Epithelial cell of esophagus (primary cell): ENCODE measurements at regions not wholly inside any gene's neighbourhood (a gene's known extent, or its start where the extent isn't known, plus 50 kb on each side); places are given as distances from the start of the nearest gene placed in this dataset.
A peak's percentile ranks its signal among the peaks of the same experiment; 100 is the strongest.

Experiments
- DNase-seq: peaks from one replicate; pipeline ENCODE4 v3.0.0; 2010; ENCODE audit warnings: low read depth
- H3K4me3 ChIP-seq: 2 replicates; pipeline ENCODE4 v1.5.1; 2011; ENCODE audit warnings: mild to moderate bottlenecking, low read length, control low read depth
- TF ChIP-seq, protein P1 (sequence below): IDR thresholded peaks from 2 replicates; pipeline ENCODE4 v1.5.1; 2011; ENCODE audit warnings: low read depth, mild to moderate bottlenecking, low read length, control low read depth, inconsistent platforms; ENCODE audit not compliant: insufficient read depth; ENCODE audit errors: missing control alignments

DNA sequence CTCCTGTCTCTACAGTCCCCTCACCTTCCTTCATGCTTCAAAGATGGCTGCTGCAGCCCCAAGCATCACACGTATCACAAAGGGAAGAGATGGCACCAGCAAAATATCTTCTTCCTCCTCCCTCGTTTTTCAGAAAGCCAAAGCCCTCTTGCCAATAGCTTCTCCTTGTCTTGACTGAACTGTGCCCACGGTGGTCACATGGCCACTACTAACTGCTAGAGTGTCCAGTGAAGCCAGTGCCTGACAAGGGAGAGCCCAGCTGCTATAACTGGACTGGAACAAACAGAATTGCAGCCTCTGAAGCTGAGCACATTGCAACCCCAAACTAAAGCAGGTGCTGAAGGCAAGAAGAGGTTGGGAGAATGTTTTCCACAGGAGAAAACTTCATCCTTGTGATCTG lies 120.8 kb upstream of the RET start:
- no peak overlapping the region for H3K4me3 ChIP-seq
- TF ChIP-seq, protein P1, sequence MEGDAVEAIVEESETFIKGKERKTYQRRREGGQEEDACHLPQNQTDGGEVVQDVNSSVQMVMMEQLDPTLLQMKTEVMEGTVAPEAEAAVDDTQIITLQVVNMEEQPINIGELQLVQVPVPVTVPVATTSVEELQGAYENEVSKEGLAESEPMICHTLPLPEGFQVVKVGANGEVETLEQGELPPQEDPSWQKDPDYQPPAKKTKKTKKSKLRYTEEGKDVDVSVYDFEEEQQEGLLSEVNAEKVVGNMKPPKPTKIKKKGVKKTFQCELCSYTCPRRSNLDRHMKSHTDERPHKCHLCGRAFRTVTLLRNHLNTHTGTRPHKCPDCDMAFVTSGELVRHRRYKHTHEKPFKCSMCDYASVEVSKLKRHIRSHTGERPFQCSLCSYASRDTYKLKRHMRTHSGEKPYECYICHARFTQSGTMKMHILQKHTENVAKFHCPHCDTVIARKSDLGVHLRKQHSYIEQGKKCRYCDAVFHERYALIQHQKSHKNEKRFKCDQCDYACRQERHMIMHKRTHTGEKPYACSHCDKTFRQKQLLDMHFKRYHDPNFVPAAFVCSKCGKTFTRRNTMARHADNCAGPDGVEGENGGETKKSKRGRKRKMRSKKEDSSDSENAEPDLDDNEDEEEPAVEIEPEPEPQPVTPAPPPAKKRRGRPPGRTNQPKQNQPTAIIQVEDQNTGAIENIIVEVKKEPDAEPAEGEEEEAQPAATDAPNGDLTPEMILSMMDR, result no peak
- DNase-seq, result no peak

DNA sequence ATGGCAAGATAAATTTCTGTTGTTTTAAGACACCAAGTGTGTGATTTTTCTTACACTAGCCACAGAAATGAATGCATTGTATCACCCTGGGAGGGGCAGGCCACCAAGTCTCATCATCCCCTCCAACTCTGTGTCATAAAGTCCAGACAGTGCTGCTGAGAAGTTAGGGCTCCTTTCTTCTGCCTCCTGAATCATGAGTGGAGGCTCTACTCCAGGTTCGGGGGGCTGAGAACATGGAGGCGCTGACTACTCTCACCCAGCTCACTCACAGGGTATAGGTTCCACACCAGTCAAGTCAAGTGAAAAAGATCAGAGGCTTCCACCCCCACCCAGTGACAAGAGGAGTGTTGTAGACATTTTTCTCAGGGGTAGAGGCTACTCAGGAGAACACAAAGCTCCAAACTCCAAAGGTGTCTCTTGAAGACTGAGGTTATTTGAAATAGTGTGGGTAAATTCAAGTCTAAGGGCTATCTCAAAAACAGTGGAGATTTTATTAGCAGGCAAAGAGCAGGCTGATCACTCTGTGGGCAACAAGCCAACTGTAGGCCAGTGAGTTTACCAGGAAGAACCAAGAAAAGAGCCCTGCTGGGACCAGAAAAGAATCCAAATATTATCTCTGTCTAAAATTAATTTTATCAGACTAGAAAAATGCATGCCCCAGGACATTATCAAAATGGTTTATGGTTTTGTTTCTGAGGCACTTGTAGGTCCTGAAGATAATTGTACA lies 118.6 kb upstream of the RET start:
- H3K4me3 ChIP-seq, result no peak overlapping the region
- TF ChIP-seq, protein P1, result no peak
- no peak for DNase-seq

DNA sequence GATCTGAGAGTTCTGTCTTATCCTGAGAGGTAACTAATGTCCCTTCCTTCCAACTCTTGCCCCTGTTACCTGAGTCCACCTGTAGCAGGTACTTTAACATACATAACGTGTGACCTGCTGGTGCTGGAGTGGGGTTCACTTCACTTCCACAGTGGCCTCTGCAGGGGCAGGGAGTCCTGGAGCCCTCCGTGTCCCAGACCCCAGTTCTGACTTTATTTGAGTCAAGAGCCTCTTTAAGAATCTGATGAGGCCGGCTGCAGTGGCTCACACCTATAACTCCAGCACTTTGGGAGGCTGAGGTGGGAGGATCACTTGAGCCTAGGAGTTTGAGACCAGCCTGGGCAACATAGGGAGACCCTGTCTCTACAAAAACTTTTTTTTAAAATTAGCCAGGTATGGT lies 117.0 kb upstream of the RET start:
- TF ChIP-seq, protein P1, result no peak
- H3K4me3 ChIP-seq, result no peak overlapping the region
- no peak for DNase-seq

DNA sequence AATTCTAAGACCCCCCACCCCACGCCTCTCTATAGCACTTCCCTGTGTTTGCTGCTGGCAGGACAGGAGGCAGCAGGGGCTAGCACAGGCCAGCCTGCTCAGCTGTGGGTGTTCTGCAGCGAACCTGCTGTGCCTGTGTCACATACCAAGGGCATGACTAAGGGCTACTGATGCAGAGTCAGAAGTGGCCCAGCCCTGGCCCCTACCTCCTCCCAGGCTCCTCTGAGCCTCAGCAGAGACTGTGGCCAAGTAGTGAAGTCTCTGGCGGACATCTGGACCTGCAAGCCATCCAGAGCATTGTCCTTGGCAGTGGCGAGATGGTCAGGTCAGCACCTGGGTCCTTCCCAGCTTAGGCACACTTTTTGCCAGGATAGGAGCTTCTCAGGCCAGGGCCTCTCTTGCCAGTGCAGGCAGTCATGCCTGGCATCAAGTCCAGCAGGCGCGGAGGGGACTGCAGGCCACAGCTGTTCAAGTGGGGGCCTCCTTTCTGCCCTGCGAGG lies 116.3 kb upstream of the RET start:
- no peak overlapping the region for H3K4me3 ChIP-seq
- peak; percentile 47 for DNase-seq
- TF ChIP-seq, protein P1, result no peak

DNA sequence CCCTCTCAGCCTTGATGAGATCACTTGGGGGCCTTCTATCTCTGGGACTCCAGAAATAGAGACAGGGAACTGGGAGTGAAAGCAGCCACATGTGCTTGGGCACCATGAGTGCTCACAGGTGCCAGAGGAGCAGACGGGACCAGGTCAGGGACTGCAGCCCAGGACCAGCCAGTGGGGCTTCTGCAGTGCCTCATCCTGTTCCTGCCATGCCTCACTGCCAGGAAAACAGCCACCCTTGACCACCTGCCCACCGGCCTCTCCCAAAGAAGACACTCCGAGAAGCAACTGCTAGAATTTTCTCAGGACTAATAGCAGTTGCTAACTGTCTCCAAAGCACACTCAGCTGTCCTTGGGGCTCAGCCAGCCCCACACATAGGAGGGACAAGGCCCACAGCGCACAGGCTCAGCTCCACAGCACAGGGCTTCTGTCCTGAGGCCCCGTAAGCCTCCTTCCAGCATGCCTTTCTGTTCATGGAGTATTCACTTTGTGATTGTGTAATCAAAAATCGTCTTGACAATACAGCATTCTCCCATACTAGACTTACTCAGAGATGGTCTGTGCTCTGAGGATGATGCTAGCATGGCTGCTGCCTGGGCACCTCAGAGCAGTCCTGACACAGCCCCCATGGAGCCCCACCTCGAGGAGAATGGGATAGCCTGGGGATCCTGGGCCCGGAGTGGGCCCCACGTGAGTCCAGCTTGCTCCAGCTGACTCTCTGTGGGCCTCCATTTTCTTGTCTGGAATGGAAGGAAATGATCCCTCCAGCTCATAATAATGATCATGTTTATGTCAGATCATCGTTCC lies 115.7 kb upstream of the RET start:
- H3K4me3 ChIP-seq, result no peak overlapping the region
- TF ChIP-seq, protein P1, result no peak
- no peak for DNase-seq

DNA sequence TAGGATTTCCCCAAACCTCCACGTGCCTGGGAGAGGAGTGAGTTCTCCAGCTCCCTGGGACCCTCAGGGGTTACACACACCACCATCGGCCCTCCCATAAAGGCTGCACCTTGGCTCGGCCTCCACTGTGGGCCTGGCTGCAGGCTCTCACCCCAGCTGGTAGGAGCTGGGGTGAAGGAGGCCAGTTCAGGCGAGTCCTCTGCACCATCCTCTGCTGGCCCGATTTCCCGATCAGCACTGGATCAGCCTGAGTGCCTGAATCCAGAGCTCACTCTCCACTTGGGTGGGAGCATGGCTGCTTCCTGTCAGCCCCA lies 115.1 kb upstream of the RET start:
- DNase-seq, result no peak
- H3K4me3 ChIP-seq, result no peak overlapping the region
- TF ChIP-seq, protein P1, result no peak
